Stimulated activated naive B cell treated with anti-CD40 and anti-IgM and Interleukin-4, amounts not matched to agents 10 μg/mL and 1 μg/mL and 100 μg/mL, for 72 hours (primary cell): ENCODE measurements at regions not wholly inside any gene's neighbourhood (a gene's known extent, or its start where the extent isn't known, plus 50 kb on each side); places are given as distances from the start of the nearest gene placed in this dataset.
"Not testable (repeated sequence)": the region's sequence is repeated elsewhere in the genome, so short reads cannot be mapped to it uniquely, and the experiment has no call there.

Experiments
- ATAC-seq, 2 donors: fragments of 150-1000 bp; cut with Tn5 transposase; replicated peaks; 2 replicates each; pipeline ENCODE4 v1.10.0; 2021; ENCODE audit warnings: moderate library complexity in 1 of 2
- DNase-seq: peaks from one replicate; pipeline ENCODE4 v3.0.0; 2021
- H3K27ac Mint-ChIP-seq: one replicate; pipeline ENCODE4 v1.8.0; 2022; ENCODE audit warnings: mild to moderate bottlenecking, mixed read lengths
- H3K27me3 Mint-ChIP-seq, 2 donors: one replicate each; pipeline ENCODE4 v1.8.0; 2022; ENCODE audit warnings: mixed read lengths in 2 of 2
- H3K36me3 Mint-ChIP-seq, 2 donors: one replicate each; pipeline ENCODE4 v1.8.0; 2022; ENCODE audit warnings: mixed read lengths in 2 of 2, mild to moderate bottlenecking in 1 of 2
- H3K4me1 Mint-ChIP-seq, 2 donors: one replicate each; pipeline ENCODE4 v1.8.0; 2022; ENCODE audit warnings: mixed read lengths in 2 of 2, mild to moderate bottlenecking in 1 of 2
- H3K4me3 Mint-ChIP-seq, 2 donors: one replicate each; pipeline ENCODE4 v1.8.0; 2022; ENCODE audit warnings: mild to moderate bottlenecking in 2 of 2, mixed read lengths in 2 of 2, moderate library complexity in 1 of 2
- H3K9me3 Mint-ChIP-seq, 2 donors: one replicate each; pipeline ENCODE4 v1.8.0; 2022; ENCODE audit warnings: mixed read lengths in 2 of 2, mild to moderate bottlenecking in 1 of 2

GRCh38 chr9:115867326-115867725, 286.3 kb upstream of the PAPPA start:
- H3K27me3 Mint-ChIP-seq: no peaks in the 10 kb centered on the region
- H3K4me1 Mint-ChIP-seq: no peaks in the 10 kb centered on the region
- no peak overlapping the region for H3K4me3 Mint-ChIP-seq
- peaks cover 0 to 1% of the 10 kb centered on the region in 2 donors for H3K9me3 Mint-ChIP-seq
- no peak overlapping the region for H3K27ac Mint-ChIP-seq
- H3K36me3 Mint-ChIP-seq: no peaks in the 10 kb centered on the region
- no peak for ATAC-seq
- DNase-seq: no peak

DNA sequence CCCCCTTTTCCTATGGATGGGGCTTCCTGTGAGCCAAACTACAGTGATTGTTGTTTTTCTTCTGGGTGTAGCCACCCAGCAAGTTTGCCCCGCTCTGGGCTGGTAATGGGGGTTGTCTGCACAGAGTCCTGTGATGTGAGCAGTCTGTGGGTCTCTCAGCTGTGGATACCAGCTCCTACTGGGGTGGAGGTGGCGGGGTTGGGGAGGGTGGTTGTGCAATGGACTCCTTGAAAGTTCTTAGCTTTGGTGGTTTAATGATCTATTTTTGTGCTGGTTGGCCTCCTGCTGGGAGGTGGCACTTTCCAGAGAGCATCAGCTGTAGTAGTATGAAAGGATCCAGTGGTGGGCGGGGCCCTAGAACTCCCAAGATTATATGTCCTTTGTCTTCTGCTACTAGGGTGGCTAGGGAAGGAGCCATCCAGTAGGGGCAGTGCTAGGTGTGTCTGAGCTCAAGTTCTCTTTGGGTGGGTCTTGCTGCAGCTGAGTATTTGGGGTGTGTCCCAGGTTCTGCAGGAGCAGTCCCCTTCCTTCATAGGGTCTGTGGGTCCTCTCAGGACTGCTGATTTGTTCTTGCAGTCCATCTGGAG, 275.6 kb upstream of the PAPPA start:
- Mint-ChIP-seq H3K27me3 (peaks cover 3 to 6% of the 10 kb centered on the region in 2 donors), H3K4me3 (no peak overlapping the region), H3K4me1 (no peaks in the 10 kb centered on the region), H3K9me3 (peaks cover 0 to 11% of the 10 kb centered on the region in 2 donors), H3K36me3 (no peaks in the 10 kb centered on the region), H3K27ac (no peak overlapping the region)
- DNase-seq: no peak
- ATAC-seq: no peak

DNA sequence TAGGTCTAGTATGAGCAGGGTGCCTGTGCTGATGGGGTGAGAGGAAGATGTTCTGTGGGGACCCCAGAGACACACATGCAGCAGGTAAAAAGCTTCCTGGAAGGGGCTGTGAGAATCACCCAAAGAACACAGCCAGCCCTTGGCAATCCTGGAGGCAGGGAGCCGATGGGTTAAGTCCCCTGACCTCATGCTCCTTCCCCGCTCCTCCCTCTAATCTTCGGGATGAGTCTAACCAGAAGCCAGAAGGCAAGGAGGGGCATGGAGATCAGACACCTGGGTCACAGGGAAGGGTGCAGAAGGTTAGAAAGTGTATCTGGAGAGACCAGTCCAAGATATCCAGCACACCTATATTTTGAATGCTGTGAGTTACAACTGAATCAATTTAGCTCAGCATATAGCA, 274.1 kb upstream of the PAPPA start:
- no peak for DNase-seq
- Mint-ChIP-seq H3K27me3 (peaks cover 3 to 6% of the 10 kb centered on the region in 2 donors), H3K4me3 (no peak overlapping the region), H3K4me1 (no peaks in the 10 kb centered on the region), H3K27ac (no peak overlapping the region), H3K36me3 (no peaks in the 10 kb centered on the region), H3K9me3 (peaks cover 0 to 8% of the 10 kb centered on the region in 2 donors)
- ATAC-seq: no peak

DNA sequence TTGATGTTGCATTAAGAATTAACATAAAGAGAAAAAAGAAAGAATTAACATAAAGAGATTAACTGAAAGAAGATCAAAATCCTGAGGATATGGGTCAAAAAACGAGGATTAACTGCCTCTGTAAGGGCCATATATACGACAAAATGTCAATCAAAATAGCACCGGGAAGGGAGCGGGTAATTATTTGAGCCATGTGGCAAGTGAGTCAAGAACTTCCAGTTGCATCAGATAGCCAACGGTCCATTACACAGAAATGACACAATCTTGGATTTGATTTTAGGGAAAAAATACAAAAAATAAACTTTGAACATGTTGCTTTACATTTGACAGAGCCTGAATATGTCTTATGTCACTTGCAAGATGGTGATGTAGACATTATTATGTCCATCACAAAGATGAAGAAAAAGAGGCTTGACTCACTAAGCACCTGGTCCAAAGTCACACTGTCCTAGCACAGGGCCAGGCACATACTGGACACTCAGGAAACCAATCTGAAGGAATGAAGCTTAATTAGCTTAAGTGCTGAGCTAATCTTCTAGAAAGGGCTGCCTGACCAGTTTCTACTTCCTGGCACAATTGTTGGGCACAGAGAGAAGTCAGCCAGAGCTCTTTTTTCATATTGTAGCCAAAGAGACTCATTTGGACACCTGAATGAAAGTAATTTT, 273.2 kb upstream of the PAPPA start:
- Mint-ChIP-seq H3K4me3 (no peak overlapping the region), H3K36me3 (no peaks in the 10 kb centered on the region), H3K27ac (no peak overlapping the region), H3K4me1 (no peaks in the 10 kb centered on the region), H3K9me3 (peaks cover 0 to 8% of the 10 kb centered on the region in 2 donors), H3K27me3 (peaks cover 3 to 6% of the 10 kb centered on the region in 2 donors)
- DNase-seq (no peak), ATAC-seq (no peak)

DNA sequence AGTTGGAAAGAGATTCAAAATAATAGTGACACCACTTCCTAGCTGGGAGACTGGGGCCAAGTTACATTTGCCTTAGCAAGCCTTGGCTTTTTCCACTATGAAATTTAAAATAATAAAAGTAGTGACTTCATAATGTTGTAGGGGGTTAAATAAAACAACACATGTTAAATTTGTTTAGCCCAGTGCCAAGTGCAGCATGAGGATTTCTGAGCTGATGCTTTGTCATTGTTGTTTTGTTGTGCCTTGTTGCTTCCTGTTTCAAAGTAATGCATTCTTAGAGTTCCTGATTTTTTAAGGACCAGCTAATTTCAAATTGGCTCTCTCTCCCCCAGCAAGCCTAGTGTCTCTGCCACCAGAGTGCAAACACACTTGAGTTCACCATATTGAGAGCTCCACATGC, 270.7 kb upstream of the PAPPA start:
- peaks cover 3 to 6% of the 10 kb centered on the region in 2 donors for H3K27me3 Mint-ChIP-seq
- peaks cover 0 to 4% of the 10 kb centered on the region in 2 donors for H3K9me3 Mint-ChIP-seq
- H3K27ac Mint-ChIP-seq: no peak overlapping the region
- H3K4me3 Mint-ChIP-seq: no peak overlapping the region
- no peaks in the 10 kb centered on the region for H3K36me3 Mint-ChIP-seq
- ATAC-seq (no peak), DNase-seq (no peak)
- H3K4me1 Mint-ChIP-seq: no peaks in the 10 kb centered on the region

DNA sequence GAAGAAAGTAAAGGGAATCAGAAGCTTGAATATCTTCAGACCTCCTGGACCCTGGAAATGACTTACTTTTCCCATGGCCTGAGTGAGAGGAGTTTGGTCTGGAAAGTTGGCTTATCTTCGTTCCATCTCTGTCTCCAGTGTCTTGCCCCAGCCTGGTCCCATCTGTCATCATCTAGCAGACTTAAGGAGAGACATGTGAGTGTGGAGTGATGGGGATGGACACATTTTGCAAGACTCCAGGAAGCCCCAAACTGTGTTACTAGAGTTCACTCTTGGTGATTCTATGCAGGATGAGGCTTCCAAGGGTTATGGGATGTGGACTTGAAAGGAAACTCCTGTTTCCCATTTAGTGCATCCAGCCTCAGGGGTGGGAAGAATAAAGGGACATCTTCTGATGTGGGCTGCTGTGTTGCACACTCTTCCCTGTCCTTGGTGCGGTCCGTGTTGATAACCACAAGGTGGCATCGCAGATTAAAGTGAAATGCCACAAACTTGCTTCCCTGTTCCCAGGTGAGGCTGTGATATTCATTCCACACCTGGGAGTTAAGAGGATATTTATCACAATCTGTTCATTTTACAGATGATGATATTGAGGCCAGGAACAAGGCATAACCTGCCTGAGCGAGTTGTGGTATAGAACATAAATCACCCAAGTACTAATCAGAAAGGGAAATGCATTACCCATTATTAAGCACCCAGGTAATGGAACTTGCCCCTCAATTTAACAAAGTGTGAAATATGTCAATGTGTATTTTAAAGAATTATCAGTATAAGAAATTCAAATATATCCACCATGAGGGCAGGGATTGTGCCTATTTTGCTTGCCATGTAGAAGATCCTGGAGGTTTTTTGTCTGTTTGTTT, 269.9 kb upstream of the PAPPA start:
- no peaks in the 10 kb centered on the region for H3K36me3 Mint-ChIP-seq
- no peak overlapping the region for H3K27ac Mint-ChIP-seq
- ATAC-seq (no peak), DNase-seq (no peak)
- peaks cover 0 to under 1% of the 10 kb centered on the region in 2 donors for H3K9me3 Mint-ChIP-seq
- H3K27me3 Mint-ChIP-seq: peaks cover under 1 to 3% of the 10 kb centered on the region in 2 donors
- no peak overlapping the region for H3K4me3 Mint-ChIP-seq
- H3K4me1 Mint-ChIP-seq: no peaks in the 10 kb centered on the region

GRCh38 chr9:115884846-115885245, 268.7 kb upstream of the PAPPA start:
- Mint-ChIP-seq H3K36me3 (no peaks in the 10 kb centered on the region), H3K27ac (no peak overlapping the region), H3K4me1 (no peaks in the 10 kb centered on the region), H3K27me3 (no peaks in the 10 kb centered on the region), H3K9me3 (no peaks in the 10 kb centered on the region), H3K4me3 (no peak overlapping the region)
- no peak for DNase-seq
- ATAC-seq: no peak

GRCh38 chr9:115888131-115888530, 265.5 kb upstream of the PAPPA start:
- ATAC-seq: no peak
- Mint-ChIP-seq H3K27ac (no peak overlapping the region), H3K27me3 (peaks cover 0 to 6% of the 10 kb centered on the region in 2 donors), H3K4me1 (no peaks in the 10 kb centered on the region), H3K36me3 (no peaks in the 10 kb centered on the region), H3K4me3 (no peak overlapping the region), H3K9me3 (peaks cover 0 to 1% of the 10 kb centered on the region in 2 donors)
- no peak for DNase-seq

- Mint-ChIP-seq H3K4me1 (no peaks in the 10 kb centered on the region), H3K27me3 (peaks cover 0 to 6% of the 10 kb centered on the region in 2 donors), H3K4me3 (no peak overlapping the region), H3K9me3 (peaks cover 0 to 1% of the 10 kb centered on the region in 2 donors), H3K36me3 (no peaks in the 10 kb centered on the region), H3K27ac (no peak overlapping the region)
- ATAC-seq: no peak
- DNase-seq: no peak
Measured at GRCh38 chr9:115891929-115892328, 261.7 kb upstream of the PAPPA start.

DNA sequence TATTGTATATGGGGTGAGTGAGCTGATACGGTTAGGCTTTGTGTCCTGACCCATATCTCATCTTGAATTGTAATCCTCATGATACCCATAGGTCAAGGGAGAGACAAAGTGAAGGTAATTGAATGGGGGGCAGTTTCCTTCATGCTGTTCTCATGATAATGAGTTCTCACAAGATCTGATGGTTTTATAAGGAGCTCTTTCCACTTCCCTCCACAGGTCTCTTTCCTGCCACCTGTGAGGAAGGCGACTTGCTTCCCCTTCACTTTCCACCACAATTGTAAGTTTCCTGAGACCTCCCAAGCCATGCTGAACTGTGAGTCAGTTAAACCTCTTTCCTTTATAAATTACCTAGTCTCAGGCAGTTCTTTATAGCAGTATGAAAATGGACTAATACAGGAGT, 255.1 kb upstream of the PAPPA start:
- H3K27me3 Mint-ChIP-seq, H3K27ac Mint-ChIP-seq, H3K9me3 Mint-ChIP-seq, ATAC-seq, H3K4me1 Mint-ChIP-seq, H3K36me3 Mint-ChIP-seq, H3K4me3 Mint-ChIP-seq, DNase-seq: not testable (repeated sequence)

DNA sequence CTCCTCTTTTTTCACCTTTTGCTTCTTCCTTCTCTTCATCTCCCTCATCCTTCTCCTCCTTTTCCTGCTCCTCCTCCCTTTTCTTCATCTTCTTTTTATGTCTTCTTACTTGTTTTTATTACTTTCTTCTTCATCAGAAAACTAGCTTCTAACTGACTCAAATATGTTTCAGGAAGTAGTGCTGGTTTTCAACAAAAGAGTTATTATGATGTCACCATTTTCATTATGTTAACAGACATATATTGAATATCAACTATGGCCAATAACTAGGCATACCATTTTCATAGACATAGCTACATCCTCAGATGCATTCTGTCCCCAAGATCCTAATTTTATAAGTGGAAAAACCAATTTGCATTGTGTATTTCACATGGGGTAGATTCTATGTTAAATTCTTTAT, 252.9 kb upstream of the PAPPA start:
- peaks cover 0 to 7% of the 10 kb centered on the region in 2 donors for H3K9me3 Mint-ChIP-seq
- ATAC-seq: no peak

DNA sequence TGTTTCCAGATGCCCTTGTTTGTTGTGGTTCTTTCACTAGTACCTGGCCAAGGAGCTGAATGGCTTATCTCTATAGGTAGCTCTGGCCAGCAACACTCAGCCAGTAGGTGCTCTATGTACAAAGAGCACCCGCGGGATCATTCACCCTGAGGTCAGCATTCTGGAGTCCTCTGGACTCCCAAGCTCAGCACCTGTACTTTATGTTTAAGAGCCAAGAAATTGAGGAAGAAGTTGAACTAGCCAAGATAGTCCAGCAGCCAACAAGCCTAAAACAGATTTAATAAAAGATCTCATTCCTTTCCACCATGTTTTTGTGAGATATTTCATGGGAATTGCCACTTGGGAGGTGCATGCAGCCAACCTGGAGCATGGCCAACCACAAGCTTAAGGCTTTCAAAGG, 242.6 kb upstream of the PAPPA start:
- H3K27ac Mint-ChIP-seq: no peak overlapping the region
- no peak overlapping the region for H3K4me3 Mint-ChIP-seq
- H3K4me1 Mint-ChIP-seq: no peaks in the 10 kb centered on the region
- no peak for ATAC-seq
- DNase-seq: no peak
- H3K36me3 Mint-ChIP-seq: no peaks in the 10 kb centered on the region
- H3K27me3 Mint-ChIP-seq: no peaks in the 10 kb centered on the region
- H3K9me3 Mint-ChIP-seq: no peaks in the 10 kb centered on the region

More for the DNA sequence above, 252.9 kb upstream of the PAPPA start:
- no peak for DNase-seq
- H3K4me3 Mint-ChIP-seq: no peak overlapping the region
- H3K4me1 Mint-ChIP-seq: no peaks in the 10 kb centered on the region
- H3K27ac Mint-ChIP-seq: no peak overlapping the region
- no peaks in the 10 kb centered on the region for H3K36me3 Mint-ChIP-seq
- H3K27me3 Mint-ChIP-seq: no peaks in the 10 kb centered on the region

GRCh38 chr9:115912086-115912485, 241.5 kb upstream of the PAPPA start:
- H3K4me3 Mint-ChIP-seq: no peak overlapping the region
- H3K9me3 Mint-ChIP-seq: no peaks in the 10 kb centered on the region
- H3K4me1 Mint-ChIP-seq: no peaks in the 10 kb centered on the region
- DNase-seq (no peak), ATAC-seq (no peak)
- no peaks in the 10 kb centered on the region for H3K36me3 Mint-ChIP-seq
- H3K27ac Mint-ChIP-seq: no peak overlapping the region
- no peaks in the 10 kb centered on the region for H3K27me3 Mint-ChIP-seq

DNA sequence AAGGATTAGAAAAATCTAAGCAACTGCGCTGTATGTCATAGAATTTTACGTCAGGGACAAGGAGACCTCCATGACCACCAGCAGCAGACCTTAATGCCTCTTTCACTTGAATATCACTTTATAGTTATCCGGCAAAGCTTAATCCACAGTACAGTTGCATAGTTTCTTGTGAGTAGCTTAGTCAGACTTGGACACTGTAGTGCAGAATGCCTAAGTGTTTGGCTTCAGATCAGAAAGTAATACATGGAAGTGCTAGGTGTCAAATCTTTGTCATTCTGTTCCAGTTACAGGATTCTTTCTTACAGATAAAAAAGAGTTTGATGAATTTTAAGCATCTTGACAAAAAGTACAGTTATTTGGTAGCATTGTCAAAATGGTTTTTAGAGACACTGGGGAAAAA, 239.9 kb upstream of the PAPPA start:
- H3K27me3 Mint-ChIP-seq: no peaks in the 10 kb centered on the region
- DNase-seq: no peak
- no peaks in the 10 kb centered on the region for H3K36me3 Mint-ChIP-seq
- H3K4me1 Mint-ChIP-seq: no peaks in the 10 kb centered on the region
- ATAC-seq: no peak
- H3K9me3 Mint-ChIP-seq: no peaks in the 10 kb centered on the region
- no peak overlapping the region for H3K4me3 Mint-ChIP-seq
- no peak overlapping the region for H3K27ac Mint-ChIP-seq

GRCh38 chr9:115914291-115914690, 239.3 kb upstream of the PAPPA start:
- no peaks in the 10 kb centered on the region for H3K27me3 Mint-ChIP-seq
- no peaks in the 10 kb centered on the region for H3K36me3 Mint-ChIP-seq
- no peak overlapping the region for H3K4me3 Mint-ChIP-seq
- H3K9me3 Mint-ChIP-seq: no peaks in the 10 kb centered on the region
- no peaks in the 10 kb centered on the region for H3K4me1 Mint-ChIP-seq
- H3K27ac Mint-ChIP-seq: no peak overlapping the region
- DNase-seq (no peak), ATAC-seq (no peak)
